ENCODE measurements at regions not wholly inside any gene's neighbourhood (a gene's known extent, or its start where the extent isn't known, plus 50 kb on each side); places are given as distances from the start of the nearest gene placed in this dataset.
"Not testable (repeated sequence)": the region's sequence is repeated elsewhere in the genome, so short reads cannot be mapped to it uniquely, and the experiment has no call there.

- no peak for DNase-seq (ENCODE audit: extremely low read depth in 1 of 2, low read depth in 1 of 2)
Measured at GRCh38 chr2:71926876-71927756, 220.5 kb downstream of the CYP26B1 start.

- DNase-seq (ENCODE audit: extremely low read depth in 1 of 2, low read depth in 1 of 2), result no peak
Measured at GRCh38 chr2:71926089-71926447, 221.6 kb downstream of the CYP26B1 start.

- no peak for DNase-seq (ENCODE audit: extremely low read depth in 1 of 2, low read depth in 1 of 2)
Measured at GRCh38 chr2:71925268-71926088, 222.2 kb downstream of the CYP26B1 start.

GRCh38 chr2:71923887-71924533 lies 223.7 kb downstream of the CYP26B1 start:
- DNase-seq (ENCODE audit: extremely low read depth in 1 of 2, low read depth in 1 of 2), result peak in 1 of 2 donors; percentile 31

GRCh38 chr2:71923143-71923525 lies 224.5 kb downstream of the CYP26B1 start:
- DNase-seq (ENCODE audit: extremely low read depth in 1 of 2, low read depth in 1 of 2), result no peak

- DNase-seq (ENCODE audit: extremely low read depth in 1 of 2, low read depth in 1 of 2), result no peak
Measured at GRCh38 chr2:71922499-71923142, 225.0 kb downstream of the CYP26B1 start.

GRCh38 chr2:71922091-71922490 lies 225.6 kb downstream of the CYP26B1 start:
- no peak for DNase-seq (ENCODE audit: extremely low read depth in 1 of 2, low read depth in 1 of 2)

- not testable (repeated sequence) for DNase-seq (ENCODE audit: extremely low read depth in 1 of 2, low read depth in 1 of 2)
Measured at GRCh38 chr2:71920819-71921218, 226.8 kb downstream of the CYP26B1 start.

GRCh38 chr2:71919708-71920107 lies 228.0 kb downstream of the CYP26B1 start:
- DNase-seq (ENCODE audit: extremely low read depth in 1 of 2, low read depth in 1 of 2), result no peak

- no peak for DNase-seq (ENCODE audit: extremely low read depth in 1 of 2, low read depth in 1 of 2)
Measured at GRCh38 chr2:71910277-71910676, 237.4 kb downstream of the CYP26B1 start.

GRCh38 chr2:71908798-71909197 lies 238.9 kb downstream of the CYP26B1 start:
- no peak for DNase-seq (ENCODE audit: extremely low read depth in 1 of 2, low read depth in 1 of 2)

- DNase-seq (ENCODE audit: extremely low read depth in 1 of 2, low read depth in 1 of 2), result no peak
Measured at GRCh38 chr2:71907503-71907902, 240.2 kb downstream of the CYP26B1 start.

GRCh38 chr2:71906357-71906973 lies 241.2 kb downstream of the CYP26B1 start:
- DNase-seq (ENCODE audit: extremely low read depth in 1 of 2, low read depth in 1 of 2), result no peak

GRCh38 chr2:71905205-71905604 lies 242.5 kb downstream of the CYP26B1 start:
- no peak for DNase-seq (ENCODE audit: extremely low read depth in 1 of 2, low read depth in 1 of 2)

GRCh38 chr2:71903841-71904240 lies 243.8 kb downstream of the CYP26B1 start:
- no peak for DNase-seq (ENCODE audit: extremely low read depth in 1 of 2, low read depth in 1 of 2)

GRCh38 chr2:71901466-71901865 lies 246.2 kb downstream of the CYP26B1 start:
- no peak for DNase-seq (ENCODE audit: extremely low read depth in 1 of 2, low read depth in 1 of 2)

- no peak for DNase-seq (ENCODE audit: extremely low read depth in 1 of 2, low read depth in 1 of 2)
Measured at GRCh38 chr2:71898851-71899681, 248.6 kb downstream of the CYP26B1 start.

GRCh38 chr2:71898375-71898774 lies 249.3 kb downstream of the CYP26B1 start:
- DNase-seq (ENCODE audit: extremely low read depth in 1 of 2, low read depth in 1 of 2), result no peak

GRCh38 chr2:71897836-71898235 lies 249.8 kb downstream of the CYP26B1 start:
- no peak for DNase-seq (ENCODE audit: extremely low read depth in 1 of 2, low read depth in 1 of 2)

- DNase-seq (ENCODE audit: extremely low read depth in 1 of 2, low read depth in 1 of 2), result no peak
Measured at GRCh38 chr2:71897137-71897480, 250.6 kb downstream of the CYP26B1 start.
